GM18508 (cell line): ENCODE measurements at regions not wholly inside any gene's neighbourhood (a gene's known extent, or its start where the extent isn't known, plus 50 kb on each side); places are given as distances from the start of the nearest gene placed in this dataset.

Source experiments
- ATAC-seq: cut with Tn5 transposase; IDR thresholded peaks from one replicate; pipeline ENCODE4 v1.9.1; 2021; ENCODE audit warnings: moderate number of reproducible peaks; ENCODE audit not compliant: insufficient read depth, unreplicated experiment

- ATAC-seq = no peak
Observed at GRCh38 chr6:6901205-6901719, 206.5 kb upstream of the RREB1 start.

GRCh38 chr6:6901945-6902344, 205.8 kb upstream of the RREB1 start:
- no peak for ATAC-seq

DNA sequence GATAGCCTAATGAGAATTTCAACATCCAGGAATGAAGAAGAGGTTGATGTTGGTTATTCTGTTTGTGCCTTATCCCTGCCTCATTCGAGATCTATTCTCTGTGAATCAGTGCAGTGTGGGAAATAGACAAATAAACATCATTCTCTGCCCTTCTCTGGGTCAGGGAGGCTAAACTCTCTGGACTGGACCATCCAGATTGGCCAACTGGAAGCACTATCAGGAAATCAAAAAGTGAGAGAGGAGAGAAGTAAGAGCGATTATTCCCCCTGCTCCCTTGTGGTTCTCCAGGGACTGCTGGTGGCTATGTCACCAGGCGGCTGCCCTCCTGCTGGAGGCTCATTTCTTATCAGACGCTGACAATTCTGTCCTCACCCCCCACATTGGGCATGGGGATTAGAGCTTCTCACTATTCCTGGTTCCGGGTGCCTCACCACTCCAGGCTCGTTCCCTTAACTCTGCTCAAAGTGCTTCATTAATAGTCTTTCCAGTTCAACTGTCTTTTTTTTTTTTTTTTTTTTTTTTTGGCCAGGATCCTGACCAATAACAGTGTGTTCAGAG, 201.7 kb upstream of the RREB1 start:
- ATAC-seq = no peak

GRCh38 chr6:6906570-6907213, 201.1 kb upstream of the RREB1 start:
- ATAC-seq = no peak

GRCh38 chr6:6907286-6907685, 200.5 kb upstream of the RREB1 start:
- no peak for ATAC-seq

DNA sequence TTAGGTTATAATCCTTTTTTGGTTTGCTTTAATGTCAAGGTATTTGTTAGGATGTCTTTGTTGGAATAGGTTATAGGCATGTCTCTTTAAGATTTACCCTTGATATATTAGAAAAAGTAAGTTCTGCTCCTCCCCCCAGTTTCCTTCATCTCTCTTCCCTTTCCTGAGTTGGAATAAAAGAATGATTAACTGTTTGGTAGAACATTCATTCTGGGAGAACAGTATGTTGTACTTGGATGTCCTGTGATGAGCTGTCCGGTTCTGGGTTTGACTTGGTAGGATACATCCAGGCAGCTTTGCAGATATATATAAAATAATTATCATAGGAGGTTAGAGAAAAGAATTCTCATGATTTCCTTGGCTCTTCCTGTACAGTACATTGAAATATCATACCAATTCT, 199.6 kb upstream of the RREB1 start:
- no peak for ATAC-seq

- no peak for ATAC-seq
Observed at GRCh38 chr6:6909111-6909510, 198.7 kb upstream of the RREB1 start.

DNA sequence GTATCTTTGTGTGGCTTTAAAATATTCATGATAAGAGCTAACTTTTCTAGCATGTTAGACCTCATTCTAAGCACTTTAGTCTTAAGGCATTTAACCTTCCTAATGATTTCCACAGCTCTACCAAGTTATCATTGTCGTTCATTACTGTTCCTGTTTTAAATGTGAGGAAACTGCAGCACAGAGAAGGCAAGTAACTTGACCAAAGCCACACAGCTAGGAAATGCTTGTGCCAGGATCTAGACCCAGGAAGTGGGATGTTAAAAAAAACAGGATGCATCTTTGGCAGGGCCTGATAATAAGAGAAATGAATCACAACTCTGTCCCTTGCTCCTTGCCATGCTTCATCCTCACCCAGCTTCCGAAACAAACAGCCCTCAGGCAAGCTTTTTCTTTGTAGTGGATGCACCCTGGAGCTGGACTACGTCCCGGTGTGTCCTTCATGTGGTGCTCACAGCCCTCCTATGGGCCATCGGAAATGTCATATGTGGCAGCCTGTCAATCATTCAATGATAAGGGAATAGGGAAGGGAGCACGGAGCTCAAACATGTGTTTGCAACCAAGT, 196.9 kb upstream of the RREB1 start:
- no peak for ATAC-seq

- no peak for ATAC-seq
Observed at GRCh38 chr6:6911391-6911790, 196.4 kb upstream of the RREB1 start.

GRCh38 chr6:6912817-6913744, 194.7 kb upstream of the RREB1 start:
- ATAC-seq = no peak

DNA sequence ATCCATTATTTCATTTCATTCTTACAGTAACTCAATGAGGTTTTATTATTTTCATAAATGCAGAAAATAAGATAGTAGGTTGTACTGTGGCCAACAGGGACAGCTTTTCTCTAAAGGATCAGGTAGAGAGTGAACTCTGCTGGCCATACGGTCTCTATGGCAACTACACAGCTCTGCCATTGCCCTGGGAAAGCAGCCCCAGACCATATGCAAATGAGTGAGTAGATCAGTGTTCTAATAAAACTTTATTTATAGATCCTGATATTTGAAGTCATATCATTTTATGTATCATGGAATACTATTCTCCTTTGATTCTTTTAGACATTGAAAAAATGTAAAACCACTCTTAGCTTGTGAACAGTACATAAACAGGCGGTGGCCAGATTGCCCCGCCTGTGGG, 192.5 kb upstream of the RREB1 start:
- no peak for ATAC-seq

GRCh38 chr6:6915813-6916547, 191.8 kb upstream of the RREB1 start:
- no peak for ATAC-seq

DNA sequence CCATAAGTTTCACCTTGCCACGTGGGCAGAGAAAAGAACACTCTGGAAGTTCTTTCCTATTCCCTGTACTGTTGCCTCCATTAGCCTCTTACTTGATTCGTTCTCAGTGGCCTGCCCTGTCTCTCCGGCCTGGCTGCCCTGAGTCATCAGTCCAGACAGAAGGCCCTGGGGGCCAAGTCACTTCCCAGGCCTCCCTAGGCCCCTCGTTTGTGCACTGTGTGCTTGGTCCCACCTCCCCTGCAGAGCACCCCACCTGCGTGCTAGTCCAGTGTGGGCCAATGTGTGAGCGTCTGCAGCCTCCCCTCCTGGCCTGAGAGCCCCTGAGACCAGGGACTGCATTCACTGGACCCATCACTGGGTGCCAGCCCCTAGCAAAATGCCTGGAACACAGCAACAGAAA, 191.2 kb upstream of the RREB1 start:
- ATAC-seq = no peak

DNA sequence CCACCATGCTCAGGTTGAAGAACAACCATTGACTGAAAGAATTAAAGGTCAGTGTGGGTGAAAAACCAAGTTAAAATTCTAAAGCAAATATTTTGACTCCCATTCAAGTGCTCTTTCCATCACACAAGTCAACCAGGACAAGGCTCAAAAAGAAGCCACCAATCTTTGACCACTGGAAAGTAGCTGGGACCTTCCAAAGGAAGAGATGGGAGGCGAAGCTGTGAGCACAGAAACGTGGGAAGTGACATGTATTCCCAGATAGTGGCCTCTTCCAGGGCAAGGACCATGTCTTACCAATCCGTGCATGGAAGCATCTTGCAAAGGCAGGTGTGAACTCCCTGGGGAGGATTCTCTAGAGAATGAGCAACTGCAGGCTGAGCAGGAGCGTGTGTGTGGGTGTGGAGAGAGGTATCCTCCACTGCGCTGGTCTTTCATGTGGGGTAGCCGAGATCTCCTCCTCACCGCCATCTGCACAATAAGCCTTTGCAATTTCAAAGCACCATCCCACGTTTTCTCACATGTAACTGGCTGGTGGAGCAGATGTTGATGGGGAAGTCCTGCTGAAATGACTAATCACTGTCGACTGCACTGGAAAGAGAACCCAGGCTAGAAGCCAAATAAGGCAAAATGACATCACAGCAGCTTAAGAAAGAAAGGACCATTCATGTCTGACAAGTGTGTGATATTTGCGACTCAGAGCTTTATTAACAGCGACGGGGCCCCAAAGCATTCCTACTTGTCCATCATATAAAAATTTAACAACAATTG, 189.4 kb upstream of the RREB1 start:
- peak; percentile 72 for ATAC-seq

GRCh38 chr6:6919173-6919572, 188.6 kb upstream of the RREB1 start:
- no peak for ATAC-seq

GRCh38 chr6:6920114-6920986, 187.4 kb upstream of the RREB1 start:
- no peak for ATAC-seq

- ATAC-seq = no peak
Observed at GRCh38 chr6:6920987-6921313, 186.8 kb upstream of the RREB1 start.

- ATAC-seq = no peak
Observed at GRCh38 chr6:6922166-6922565, 185.6 kb upstream of the RREB1 start.

DNA sequence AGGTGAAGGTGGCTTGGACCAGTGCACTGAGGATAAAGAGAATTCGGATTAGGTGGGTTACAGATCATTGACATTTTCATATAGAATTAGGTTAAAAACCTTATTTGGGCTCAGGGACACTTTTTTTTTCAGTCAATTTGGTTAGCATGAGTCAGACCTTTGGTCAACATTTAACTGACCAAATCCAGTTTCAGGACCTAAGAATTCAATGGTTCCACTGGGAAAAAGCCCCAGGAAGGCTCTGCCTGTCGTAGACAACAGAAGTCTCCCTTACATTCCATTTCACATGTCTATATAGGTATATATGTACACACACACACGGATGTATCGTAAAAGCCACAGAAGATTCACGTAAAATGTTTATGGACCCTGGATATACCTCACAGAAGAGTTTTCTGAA, 184.2 kb upstream of the RREB1 start:
- no peak for ATAC-seq
